IMR-90 (cell line): ENCODE measurements at regions not wholly inside any gene's neighbourhood (a gene's known extent, or its start where the extent isn't known, plus 50 kb on each side); places are given as distances from the start of the nearest gene placed in this dataset.

ENCODE experiments used
- ATAC-seq: fragments of 200-7000 bp; cut with Tn5 transposase; 2 replicates; pipeline ENCODE4 v1.9.1; 2020; ENCODE audit warnings: low read depth, mild to moderate bottlenecking, moderate library complexity
- BruUV-seq: library from RNA; stranded (reverse); fragments of 400-500 nt; replicated peaks from 2 replicates; lab custom pipeline; 2021; lab: Mats Ljungman, UMichigan
- CTCF ChIA-PET: fragments of 300-600 bp; formaldehyde crosslinking; extraction: SDS; loops from one replicate; lab custom pipeline; 2021; ENCODE audit warnings: antibody characterized with exemption; lab: Yijun Ruan, JAX
- POLR2A ChIA-PET: fragments of 300-600 bp; sonication (Branson Sonifier 250); formaldehyde crosslinking; loops from one replicate; lab custom pipeline; 2022; ENCODE audit warnings: antibody characterized with exemption; ENCODE audit not compliant: unreplicated experiment; lab: Charles Lee
- DNase-seq: peaks from one replicate; pipeline ENCODE4 v3.0.0; 2013
- H2AFZ ChIP-seq: replicated peaks from 2 replicates; pipeline ENCODE3; 2013; ENCODE audit warnings: low read length, mild to moderate bottlenecking; ENCODE audit not compliant: poor library complexity
- H2AK5ac ChIP-seq: 2 replicates; pipeline ENCODE4 v1.6.1; 2013; ENCODE audit warnings: low read depth, low read length, inconsistent platforms
- H2AK9ac ChIP-seq: replicated peaks from 2 replicates; pipeline ENCODE3; 2013; ENCODE audit warnings: mild to moderate bottlenecking, low read depth, low read length, moderate library complexity; ENCODE audit not compliant: poor library complexity
- H2BK120ac ChIP-seq: 2 replicates; pipeline ENCODE4 v1.6.1; 2013; ENCODE audit warnings: low read depth, low read length, inconsistent platforms
- H2BK15ac ChIP-seq: 3 replicates; pipeline ENCODE4 v1.6.1; 2013; ENCODE audit warnings: low read depth, low read length, inconsistent platforms
- H2BK20ac ChIP-seq: 2 replicates; pipeline ENCODE4 v1.6.1; 2013; ENCODE audit warnings: low read depth, mild to moderate bottlenecking, inconsistent platforms, low read length, moderate library complexity
- H2BK5ac ChIP-seq: 2 replicates; pipeline ENCODE4 v1.6.1; 2013; ENCODE audit warnings: mild to moderate bottlenecking, low read depth, low read length, inconsistent platforms; ENCODE audit not compliant: poor library complexity, severe bottlenecking
- H3K14ac ChIP-seq: replicated peaks from 2 replicates; pipeline ENCODE4 v1.6.1; 2013; ENCODE audit warnings: low read depth, low read length, inconsistent platforms
- H3K18ac ChIP-seq: 2 replicates; pipeline ENCODE4 v1.6.1; 2013; ENCODE audit warnings: low read depth, low read length, control low read depth
- H3K23ac ChIP-seq: 2 replicates; pipeline ENCODE4 v1.6.1; 2013; ENCODE audit warnings: low read depth, low read length, inconsistent platforms
- H3K27ac ChIP-seq: 2 replicates; pipeline ENCODE4 v1.5.1; 2013; ENCODE audit warnings: mild to moderate bottlenecking, control low read depth, low read length; ENCODE audit not compliant: insufficient read depth
- H3K27me3 ChIP-seq: 2 replicates; pipeline ENCODE4 v1.6.1; 2013; ENCODE audit warnings: low read length; ENCODE audit not compliant: control insufficient read depth, insufficient read depth
- H3K36me3 ChIP-seq: 2 replicates; pipeline ENCODE4 v1.6.1; 2013; ENCODE audit warnings: low read length, mixed read lengths; ENCODE audit not compliant: control insufficient read depth, insufficient read depth
- H3K4ac ChIP-seq: 2 replicates; pipeline ENCODE4 v1.6.1; 2013; ENCODE audit warnings: low read depth, low read length, inconsistent platforms
- H3K4me1 ChIP-seq: 2 replicates; pipeline ENCODE4 v1.6.1; 2013; ENCODE audit warnings: low read length, mixed read lengths; ENCODE audit not compliant: control insufficient read depth, insufficient read depth
- H3K4me2 ChIP-seq: 2 replicates; pipeline ENCODE4 v1.6.1; 2013; ENCODE audit warnings: low read depth, mild to moderate bottlenecking, control low read depth, low read length, moderate library complexity
- H3K4me3 ChIP-seq: 2 replicates; pipeline ENCODE4 v1.5.1; 2013; ENCODE audit warnings: low read depth, mild to moderate bottlenecking, control low read depth, low read length, moderate library complexity; ENCODE audit not compliant: insufficient read depth
- H3K56ac ChIP-seq: 2 replicates; pipeline ENCODE4 v1.6.1; 2013; ENCODE audit warnings: low read length, inconsistent platforms; ENCODE audit not compliant: insufficient read depth; ENCODE audit errors: extremely low read depth
- H3K79me1 ChIP-seq, 2 experiments: 2 replicates each; pipeline ENCODE4 v1.6.1; 2013; ENCODE audit warnings: low read length in 2 of 2, inconsistent platforms in 1 of 2, low read depth in 1 of 2
- H3K9ac ChIP-seq: 2 replicates; pipeline ENCODE4 v1.6.1; 2013; ENCODE audit warnings: low read depth, low read length, control low read depth
- H3K9me1 ChIP-seq: 2 replicates; pipeline ENCODE4 v1.6.1; 2013; ENCODE audit warnings: low read length, inconsistent platforms; ENCODE audit not compliant: insufficient read depth
- H3K9me3 ChIP-seq: 2 replicates; pipeline ENCODE4 v1.6.1; 2013; ENCODE audit warnings: low read length; ENCODE audit not compliant: control insufficient read depth, insufficient read depth
- H4K20me1 ChIP-seq: 2 replicates; pipeline ENCODE4 v1.6.1; 2013; ENCODE audit warnings: low read length, inconsistent platforms; ENCODE audit not compliant: insufficient read depth
- H4K5ac ChIP-seq: 2 replicates; pipeline ENCODE4 v1.6.1; 2013; ENCODE audit warnings: mild to moderate bottlenecking, low read depth, low read length, control low read depth
- H4K8ac ChIP-seq, 2 experiments: 2 replicates each; pipeline ENCODE4 v1.6.1; 2013; ENCODE audit warnings: low read depth in 2 of 2, low read length in 2 of 2, control low read depth in 1 of 2, inconsistent platforms in 1 of 2
- H4K91ac ChIP-seq: 2 replicates; pipeline ENCODE4 v1.6.1; 2013; ENCODE audit warnings: low read depth, low read length, inconsistent platforms; ENCODE audit not compliant: insufficient read depth
- CEBPB ChIP-seq: IDR thresholded peaks from 2 replicates; pipeline ENCODE4 v1.6.1; 2012; ENCODE audit warnings: low read depth, low read length, improper control_type of control experiment
- ELK1 ChIP-seq: fragments of 150-350 bp; IDR thresholded peaks from 2 replicates; pipeline ENCODE4 v1.6.1; 2016; ENCODE audit warnings: low read depth, mild to moderate bottlenecking, low read length, moderate library complexity, borderline replicate concordance
- SMC3 ChIP-seq: fragments of 150-350 bp; IDR thresholded peaks from 2 replicates; pipeline ENCODE4 v1.6.1; 2016; ENCODE audit warnings: low read depth, mild to moderate bottlenecking, antibody characterized with exemption, low read length, moderate library complexity
- WGBS, 2 experiments: methylation state at CpG; one replicate each; pipeline versions ENCODE4 v1.1.5 to v1.1.7; 2013; ENCODE audit warnings: missing lambda C conversion rate in 2 of 2; ENCODE audit not compliant: insufficient read length in 1 of 2; ENCODE audit errors: extremely low coverage in 2 of 2; 5-methylcytosine and 5-hydroxymethylcytosine counted together
- dilution Hi-C: fragments of 300-500 bp; cut with HindIII; formaldehyde crosslinking; loops from one replicate; pipeline ENCODE4 v1.14.3; 2018; ENCODE audit warnings: low sequenced_read_pairs; ENCODE audit not compliant: unreplicated experiment
- in situ Hi-C: fragments of 300-500 bp; cut with MboI; formaldehyde crosslinking; loops from 3 replicates; pipeline ENCODE4 v1.14.3; 2019; ENCODE audit warnings: low sequenced_read_pairs, inconsistent platforms, mixed read lengths
- intact Hi-C: fragments of 100-400 bp; cut with micrococcal nuclease; formaldehyde crosslinking; loops from 2 replicates; pipeline ENCODE4 v1.10.0; 2022

- Histone ChIP-seq H3K27me3 (peaks cover 5% of the 10 kb centered on the region), H3K4me1 (no peaks in the 10 kb centered on the region), H2AFZ (no peak overlapping the region), H3K27ac (no peak overlapping the region), H3K9ac (no peak overlapping the region), H4K8ac (no peak overlapping the region), H3K18ac (no peak overlapping the region), H2BK20ac (no peak overlapping the region), H2BK15ac (no peak overlapping the region), H2AK5ac (no peak overlapping the region), H3K23ac (no peak overlapping the region), H3K4ac (no peak overlapping the region), H2BK120ac (no peak overlapping the region), H3K9me1 (no peaks in the 10 kb centered on the region), H4K91ac (no peak overlapping the region), H3K79me1 (no peaks in the 10 kb centered on the region), H3K36me3 (no peaks in the 10 kb centered on the region), H4K5ac (no peak overlapping the region), H3K14ac (no peak overlapping the region), H2BK5ac (no peak overlapping the region), H3K56ac (no peak overlapping the region), H2AK9ac (no peak overlapping the region), H4K20me1 (no peaks in the 10 kb centered on the region), H3K4me3 (no peak overlapping the region), H3K4me2 (no peak overlapping the region), H3K9me3 (no peaks in the 10 kb centered on the region)
- DNase-seq (no peak), ATAC-seq (no peak)
- BruUV-seq, result no TSS peak
- CTCF ChIA-PET, result no interaction called here
- no peak for TF ChIP-seq SMC3
- no peak for TF ChIP-seq ELK1
- TF ChIP-seq CEBPB, result no peak
- in situ Hi-C loops (no loop called here), intact Hi-C loops (no loop called here), dilution Hi-C loops (no loop called here)
- POLR2A ChIA-PET, result no interaction called here
- WGBS, 2 experiments, result no CpG with 5 or more reads among the region's 2 CpGs
Observed at GRCh38 chr2:75356865-75357264, 157.5 kb upstream of the TACR1 start.
